H1 (cell line): ENCODE measurements at regions not wholly inside any gene's neighbourhood (a gene's known extent, or its start where the extent isn't known, plus 50 kb on each side); places are given as distances from the start of the nearest gene placed in this dataset.

Experiments used
- CTCF ChIA-PET: fragments of 300-600 bp; sonication (Branson Sonifier 250); formaldehyde crosslinking; loops from one replicate; lab custom pipeline; 2021; ENCODE audit not compliant: partially characterized antibody; lab: Charles Lee
- POLR2A ChIA-PET: fragments of 300-600 bp; sonication (Branson Sonifier 250); formaldehyde crosslinking; loops from one replicate; lab custom pipeline; 2021; ENCODE audit warnings: inconsistent platforms; ENCODE audit not compliant: partially characterized antibody; lab: Charles Lee
- DNase-seq, 2 experiments: peaks; one replicate each; pipeline versions ENCODE4 v3.0.0 to v3.0.0-alpha.2; 2010 to 2022; ENCODE audit warnings: low spot score in 2 of 2, low read depth in 1 of 2, mixed read lengths in 1 of 2
- FAIRE-seq: peaks from 2 replicates; lab custom pipeline; 2011; peaks lifted over from hg19 to GRCh38; lab: Jason Lieb, UNC
- H2AFZ ChIP-seq: 2 replicates; pipeline ENCODE4 v1.8.1; 2012; ENCODE audit warnings: low read length, inconsistent platforms
- H2AK5ac ChIP-seq: 2 replicates; pipeline ENCODE4 v1.6.1; 2013; ENCODE audit warnings: low read depth, low read length
- H2BK120ac ChIP-seq: replicated peaks from 2 replicates; pipeline ENCODE3; 2013; ENCODE audit warnings: low read depth, low read length, inconsistent platforms
- H2BK12ac ChIP-seq: 2 replicates; pipeline ENCODE4 v1.6.1; 2013; ENCODE audit warnings: low read depth, low read length
- H2BK15ac ChIP-seq: 2 replicates; pipeline ENCODE4 v1.6.1; 2013; ENCODE audit warnings: low read length
- H2BK20ac ChIP-seq: 2 replicates; pipeline ENCODE4 v1.6.1; 2013; ENCODE audit warnings: low read length
- H2BK5ac ChIP-seq: 2 replicates; pipeline ENCODE4 v1.6.1; 2013; ENCODE audit warnings: low read depth, low read length
- H3K14ac ChIP-seq: 2 replicates; pipeline ENCODE4 v1.6.1; 2013; ENCODE audit warnings: inconsistent platforms; ENCODE audit not compliant: insufficient read length
- H3K18ac ChIP-seq: 2 replicates; pipeline ENCODE4 v1.6.1; 2013; ENCODE audit warnings: low read length; ENCODE audit errors: extremely low read depth
- H3K23ac ChIP-seq: 2 replicates; pipeline ENCODE4 v1.6.1; 2013; ENCODE audit warnings: inconsistent platforms; ENCODE audit not compliant: insufficient read length
- H3K23me2 ChIP-seq: 2 replicates; pipeline ENCODE4 v1.6.1; 2013; ENCODE audit warnings: low read depth, low read length
- H3K27ac ChIP-seq: 2 replicates; pipeline ENCODE4 v1.6.1; 2011; ENCODE audit warnings: low read depth, low read length, inconsistent platforms
- H3K27me3 ChIP-seq, 4 experiments: replicated peaks in 1 of 4; 1 replicate in 1 of 4; 2 replicates in 3 of 4; pipeline versions ENCODE4 v1.6.1 to v1.8.1; 2011 to 2013; ENCODE audit warnings: low read length in 3 of 4, mild to moderate bottlenecking in 3 of 4, inconsistent platforms in 2 of 4, mixed read lengths in 2 of 4, moderate library complexity in 1 of 4; ENCODE audit not compliant: control insufficient read depth in 3 of 4, insufficient read depth in 3 of 4; ENCODE audit errors: extremely low read depth in 1 of 4
- H3K36me3 ChIP-seq, 4 experiments: 2 replicates each; pipeline versions ENCODE4 v1.6.1 to v1.8.1; 2011 to 2013; ENCODE audit warnings: mild to moderate bottlenecking in 4 of 4, low read length in 3 of 4, moderate library complexity in 2 of 4, control low read depth in 1 of 4, inconsistent platforms in 1 of 4; ENCODE audit not compliant: insufficient read depth in 4 of 4, control insufficient read depth in 2 of 4
- H3K4ac ChIP-seq: replicated peaks from 2 replicates; pipeline ENCODE3; 2013; ENCODE audit warnings: low read length, low read depth, mixed read lengths, inconsistent platforms; ENCODE audit not compliant: insufficient read length
- H3K4me1 ChIP-seq, 4 experiments: replicated peaks in 1 of 4; 1 replicate in 1 of 4; 2 replicates in 3 of 4; pipeline versions ENCODE4 v1.6.1 to v1.8.1; 2011 to 2013; ENCODE audit warnings: low read length in 3 of 4, inconsistent platforms in 2 of 4, mixed read lengths in 1 of 4; ENCODE audit not compliant: insufficient read depth in 4 of 4, control insufficient read depth in 3 of 4
- H3K4me2 ChIP-seq, 2 experiments: 2 replicates each; pipeline versions ENCODE4 v1.6.1 to v1.8.1; 2011 to 2013; ENCODE audit warnings: low read depth in 2 of 2, low read length in 2 of 2, control low read depth in 1 of 2, inconsistent platforms in 1 of 2, mild to moderate bottlenecking in 1 of 2; ENCODE audit not compliant: insufficient read depth in 1 of 2
- H3K4me3 ChIP-seq, 4 experiments: fragments of 200-600, 300-600 bp in 1 of 4; sonication (generic), shearing (Covaris generic), sonication (Bioruptor Twin) in 1 of 4; 2 replicates each; pipeline versions ENCODE4 v1.5.1 to v1.8.1; 2011 to 2016; ENCODE audit warnings: low read length in 4 of 4, low read depth in 3 of 4, control low read depth in 2 of 4, inconsistent platforms in 2 of 4, mild to moderate bottlenecking in 2 of 4, mixed read lengths in 1 of 4, moderate library complexity in 1 of 4; ENCODE audit not compliant: insufficient read depth in 2 of 4; ENCODE audit errors: extremely low read depth in 1 of 4
- H3K56ac ChIP-seq: replicated peaks from 2 replicates; pipeline ENCODE3; 2013; ENCODE audit warnings: low read depth, mild to moderate bottlenecking, mixed read lengths, low read length, inconsistent platforms; ENCODE audit not compliant: insufficient read length
- H3K79me1 ChIP-seq: 2 replicates; pipeline ENCODE4 v1.6.1; 2013; ENCODE audit warnings: low read depth, low read length, control low read depth
- H3K79me2 ChIP-seq, 2 experiments: 2 replicates each; pipeline versions ENCODE4 v1.6.1 to v1.8.1; 2012 to 2013; ENCODE audit warnings: low read length in 2 of 2, mild to moderate bottlenecking in 2 of 2, inconsistent platforms in 1 of 2; ENCODE audit not compliant: insufficient read depth in 2 of 2, control insufficient read depth in 1 of 2
- H3K9ac ChIP-seq, 4 experiments: replicated peaks in 1 of 4; 1 replicate in 1 of 4; 2 replicates in 3 of 4; pipeline versions ENCODE4 v1.6.1 to v1.8.1; 2011 to 2013; ENCODE audit warnings: low read depth in 3 of 4, low read length in 3 of 4, control low read depth in 2 of 4, mild to moderate bottlenecking in 2 of 4, moderate library complexity in 2 of 4, inconsistent platforms in 1 of 4; ENCODE audit errors: extremely low read depth in 1 of 4
- H3K9me3 ChIP-seq, 2 experiments: 2 replicates each; pipeline versions ENCODE4 v1.6.1 to v1.8.1; 2012 to 2013; ENCODE audit warnings: mild to moderate bottlenecking in 2 of 2, moderate library complexity in 2 of 2, control low read depth in 1 of 2, inconsistent platforms in 1 of 2, low read depth in 1 of 2, low read length in 1 of 2, mixed read lengths in 1 of 2; ENCODE audit not compliant: insufficient read depth in 2 of 2
- H4K20me1 ChIP-seq, 2 experiments: replicated peaks in 1 of 2; 2 replicates each; pipeline versions ENCODE3 to v1.8.1; 2011 to 2013; ENCODE audit warnings: inconsistent platforms in 2 of 2, low read length in 2 of 2, mild to moderate bottlenecking in 1 of 2; ENCODE audit not compliant: insufficient read depth in 2 of 2, control insufficient read depth in 1 of 2
- H4K5ac ChIP-seq: 2 replicates; pipeline ENCODE4 v1.6.1; 2013; ENCODE audit warnings: low read length, low read depth, mixed read lengths, inconsistent platforms; ENCODE audit not compliant: insufficient read length
- H4K8ac ChIP-seq: 2 replicates; pipeline ENCODE4 v1.8.0; 2013; ENCODE audit warnings: mild to moderate bottlenecking, moderate library complexity, low read length, inconsistent platforms; ENCODE audit not compliant: insufficient read depth; ENCODE audit errors: extremely low read depth
- H4K91ac ChIP-seq: replicated peaks from 2 replicates; pipeline ENCODE3; 2013; ENCODE audit warnings: low read length, mixed read lengths, inconsistent platforms; ENCODE audit not compliant: insufficient read length
- ASH2L ChIP-seq: fragments of 200-600, 300-600 bp; sonication (generic); IDR thresholded peaks from one replicate; pipeline ENCODE4 v1.7.1; 2017; ENCODE audit warnings: low read length
- BACH1 ChIP-seq: IDR thresholded peaks from 2 replicates; pipeline ENCODE4 v1.6.1; 2012; ENCODE audit warnings: low read length, improper control_type of control experiment
- CBX8 ChIP-seq: fragments of 300-800, 300-1000 bp; sonication (generic); IDR thresholded peaks from 2 replicates; pipeline ENCODE4 v1.7.1; 2016; ENCODE audit warnings: low read depth, low read length, borderline replicate concordance
- CTCF ChIP-seq, 3 experiments: IDR thresholded peaks; 1 replicate in 2 of 3; 2 replicates in 1 of 3; pipeline versions ENCODE4 v1.5.1 to v1.6.1; 2011; ENCODE audit warnings: low read length in 3 of 3, mild to moderate bottlenecking in 3 of 3, inconsistent platforms in 2 of 3, low read depth in 1 of 3, moderate library complexity in 1 of 3; ENCODE audit not compliant: insufficient read depth in 1 of 3; ENCODE audit errors: control extremely low read depth in 1 of 3
- FOSL1 ChIP-seq: IDR thresholded peaks from 2 replicates; pipeline ENCODE4 v1.6.1; 2011; ENCODE audit warnings: mild to moderate bottlenecking, low read depth, low read length, moderate library complexity; ENCODE audit not compliant: insufficient read depth
- JUND ChIP-seq: IDR thresholded peaks from 2 replicates; pipeline ENCODE4 v1.6.1; 2011; ENCODE audit warnings: mild to moderate bottlenecking, improper control_type of control experiment, low read length
- NANOG ChIP-seq: IDR thresholded peaks from 2 replicates; pipeline ENCODE4 v1.6.1; 2011; ENCODE audit warnings: low read length, low read depth, mild to moderate bottlenecking, inconsistent platforms; ENCODE audit not compliant: insufficient read depth, poor library complexity, severe bottlenecking
- POLR2A ChIP-seq, 2 experiments: IDR thresholded peaks; 1 replicate in 1 of 2; 2 replicates in 1 of 2; pipeline ENCODE4 v1.6.1; 2011; ENCODE audit warnings: low read depth in 2 of 2, low read length in 2 of 2, mild to moderate bottlenecking in 2 of 2; ENCODE audit errors: control extremely low read depth in 1 of 2
- RAD21 ChIP-seq, 2 experiments: IDR thresholded peaks in 1 of 2; conservative IDR thresholded peaks in 1 of 2; 2 replicates each; pipeline ENCODE4 v1.6.1; 2011; ENCODE audit warnings: low read depth in 2 of 2, low read length in 2 of 2, improper control_type of control experiment in 1 of 2, inconsistent platforms in 1 of 2, mild to moderate bottlenecking in 1 of 2, moderate library complexity in 1 of 2
- SIN3A ChIP-seq, 2 experiments: IDR thresholded peaks in 1 of 2; conservative IDR thresholded peaks in 1 of 2; 2 replicates each; pipeline ENCODE4 v1.6.1; 2011 to 2012; ENCODE audit warnings: low read length in 2 of 2, improper control_type of control experiment in 1 of 2, low read depth in 1 of 2, mild to moderate bottlenecking in 1 of 2
- WGBS, 2 experiments: shearing (Covaris generic) in 1 of 2; methylation state at CpG; one replicate each; pipeline versions ENCODE4 v1.1.6 to v1.1.7; 2013 to 2015; ENCODE audit warnings: low lambda C conversion rate in 2 of 2, mixed read lengths in 2 of 2, inconsistent platforms in 1 of 2, low coverage in 1 of 2, missing lambda C conversion rate in 1 of 2; ENCODE audit not compliant: insufficient replicate concordance in 2 of 2, insufficient coverage in 1 of 2, insufficient read length in 1 of 2; ENCODE audit errors: extremely low coverage in 1 of 2, missing lambda C conversion rate in 1 of 2; 5-methylcytosine and 5-hydroxymethylcytosine counted together

- Histone ChIP-seq H3K9ac (no peak overlapping the region), H2BK15ac (no peak overlapping the region), H3K4me1 (no peaks in the 10 kb centered on the region), H3K79me2 (no peaks in the 10 kb centered on the region), H2BK120ac (no peak overlapping the region), H3K4me3 (no peak overlapping the region), H3K23me2 (no peaks in the 10 kb centered on the region)
- CTCF ChIA-PET = interaction anchor here (0.8 to 1.3 kb wide), 2 partner anchors 9 to 69 kb away, joined by 3 read pairs; no protein-coding TSS in a partner anchor
- TF ChIP-seq SIN3A (conservative IDR thresholded peaks at IDR 0.05 in 1 of 2, IDR thresholded peaks at IDR 0.05 in 1 of 2; ENCODE audit: low read depth in 1 of 2, low read length in 2 of 2) = no peak
- TF ChIP-seq FOSL1 = no peak
- no peak for TF ChIP-seq CTCF (IDR thresholded peaks at IDR 0.05; ENCODE audit: control extremely low read depth in 1 of 3, insufficient read depth in 1 of 3, low read depth in 1 of 3, low read length in 3 of 3)
- TF ChIP-seq ASH2L = no peak
- no peak for TF ChIP-seq NANOG
- TF ChIP-seq JUND = no peak
- TF ChIP-seq CBX8 = no peak
- no peak for TF ChIP-seq BACH1
- TF ChIP-seq RAD21 (IDR thresholded peaks at IDR 0.05 in 1 of 2, conservative IDR thresholded peaks at IDR 0.05 in 1 of 2; ENCODE audit: low read depth in 2 of 2, low read length in 2 of 2) = no peak
- no peak for TF ChIP-seq POLR2A (IDR thresholded peaks at IDR 0.05; ENCODE audit: control extremely low read depth in 1 of 2, low read depth in 2 of 2, low read length in 2 of 2)
- TF ChIP-seq, all 59 proteins: peak for 0
- H3K23ac ChIP-seq = no peak overlapping the region
- H2BK5ac ChIP-seq = no peak overlapping the region
- FAIRE-seq = no peak
- no peak overlapping the region for H4K5ac ChIP-seq
- H2AK5ac ChIP-seq = no peak overlapping the region
- H3K9me3 ChIP-seq = no peaks in the 10 kb centered on the region
- 76% methylated on average over 2 of the region's 2 CpGs; no CpG with 5 or more reads in 1 of the 2 experiments for WGBS, 2 experiments
- no peak overlapping the region for H3K56ac ChIP-seq
- POLR2A ChIA-PET = no interaction called here
- H3K14ac ChIP-seq = no peak overlapping the region
- no peaks in the 10 kb centered on the region for H3K79me1 ChIP-seq
- H2BK20ac ChIP-seq = no peak overlapping the region
- no peak for DNase-seq
- no peak overlapping the region for H2AFZ ChIP-seq
- no peaks in the 10 kb centered on the region for H3K36me3 ChIP-seq
- H4K20me1 ChIP-seq = no peaks in the 10 kb centered on the region
- H3K4me2 ChIP-seq = no peak overlapping the region
- no peak overlapping the region for H3K27ac ChIP-seq
- H4K8ac ChIP-seq = no peak overlapping the region
- H4K91ac ChIP-seq = no peak overlapping the region
- H3K4ac ChIP-seq = no peak overlapping the region
- no peaks in the 10 kb centered on the region for H3K27me3 ChIP-seq
- no peak overlapping the region for H3K18ac ChIP-seq
- no peak overlapping the region for H2BK12ac ChIP-seq
Measured at GRCh38 chr6:86789779-86790411, 147.4 kb upstream of the HTR1E start.
